Bronchial epithelial cell (primary cell): ENCODE measurements at regions not wholly inside any gene's neighbourhood (a gene's known extent, or its start where the extent isn't known, plus 50 kb on each side); places are given as distances from the start of the nearest gene placed in this dataset.
A peak's percentile ranks its signal among the peaks of the same experiment; 100 is the strongest.

Source experiments
- DNase-seq: peaks from one replicate; pipeline ENCODE4 v3.0.0-alpha.2; 2010; ENCODE audit warnings: low read depth
- FAIRE-seq: peaks from 2 replicates; lab custom pipeline; 2011; peaks lifted over from hg19 to GRCh38; lab: Jason Lieb, UNC
- H3K27me3 ChIP-seq: 2 replicates; pipeline ENCODE4 v1.5.1; 2011; ENCODE audit warnings: low read length; ENCODE audit not compliant: control insufficient read depth, insufficient read depth
- H3K36me3 ChIP-seq: 2 replicates; pipeline ENCODE4 v1.5.1; 2011; ENCODE audit warnings: low read length; ENCODE audit not compliant: control insufficient read depth, insufficient read depth
- H3K4me3 ChIP-seq: 2 replicates; pipeline ENCODE4 v1.5.1; 2011; ENCODE audit warnings: mild to moderate bottlenecking, low read depth, low read length, control low read depth
- CTCF ChIP-seq: IDR thresholded peaks from 2 replicates; pipeline ENCODE4 v1.5.1; 2011; ENCODE audit warnings: mild to moderate bottlenecking, moderate library complexity, low read length, control low read depth, inconsistent platforms; ENCODE audit not compliant: insufficient read depth, severe bottlenecking

DNA sequence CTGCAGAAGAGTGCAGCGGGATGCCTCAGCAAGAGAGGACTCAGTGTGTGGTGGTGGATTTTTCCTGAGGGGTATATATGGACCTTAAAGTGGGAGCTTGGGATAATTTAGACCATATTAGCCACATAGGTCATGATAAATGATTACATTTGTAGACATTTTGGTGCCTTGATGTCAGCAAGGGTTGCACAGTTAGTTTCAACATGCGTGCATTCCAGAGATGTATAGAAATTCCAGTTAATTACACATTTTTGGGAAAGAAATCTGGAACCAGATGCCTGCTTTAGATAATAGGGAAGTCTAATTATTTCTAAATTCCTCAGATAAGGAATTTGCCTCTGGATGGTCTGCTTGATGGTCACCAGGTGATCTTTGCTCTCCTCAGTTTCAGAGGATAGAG is 440.6 kb upstream of the PAPPA start:
- Histone ChIP-seq H3K27me3 (no peaks in the 10 kb centered on the region), H3K4me3 (no peak overlapping the region), H3K36me3 (no peaks in the 10 kb centered on the region)
- no peak for DNase-seq
- FAIRE-seq = no peak
- TF ChIP-seq CTCF = no peak

- FAIRE-seq (no peak), DNase-seq (no peak)
- no peak overlapping the region for H3K4me3 ChIP-seq
- no peaks in the 10 kb centered on the region for H3K36me3 ChIP-seq
- TF ChIP-seq CTCF = no peak
- H3K27me3 ChIP-seq = no peaks in the 10 kb centered on the region
Measured at GRCh38 chr9:115715666-115716065, 437.9 kb upstream of the PAPPA start.

DNA sequence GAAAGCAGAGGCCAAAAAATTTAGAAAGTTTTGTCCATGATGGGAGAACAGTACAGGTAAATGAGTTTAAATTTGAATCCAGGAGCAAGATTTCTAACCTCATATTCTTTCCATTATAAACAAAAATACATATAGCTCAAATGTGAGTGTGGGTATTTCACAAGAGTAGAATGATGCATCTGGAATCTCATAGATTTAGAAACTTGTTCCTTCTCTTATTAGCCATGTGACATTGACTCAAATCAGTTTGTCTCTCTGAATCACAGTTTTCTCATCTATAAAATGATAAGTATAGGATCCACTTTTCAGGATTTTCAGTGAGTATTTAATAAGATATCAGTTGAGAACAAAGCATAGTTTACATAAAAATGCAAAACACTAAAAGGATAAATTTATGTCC is 436.3 kb upstream of the PAPPA start:
- DNase-seq = peak; percentile 72
- H3K27me3 ChIP-seq = no peaks in the 10 kb centered on the region
- no peak for TF ChIP-seq CTCF
- no peak overlapping the region for H3K4me3 ChIP-seq
- no peaks in the 10 kb centered on the region for H3K36me3 ChIP-seq
- FAIRE-seq = no peak

DNA sequence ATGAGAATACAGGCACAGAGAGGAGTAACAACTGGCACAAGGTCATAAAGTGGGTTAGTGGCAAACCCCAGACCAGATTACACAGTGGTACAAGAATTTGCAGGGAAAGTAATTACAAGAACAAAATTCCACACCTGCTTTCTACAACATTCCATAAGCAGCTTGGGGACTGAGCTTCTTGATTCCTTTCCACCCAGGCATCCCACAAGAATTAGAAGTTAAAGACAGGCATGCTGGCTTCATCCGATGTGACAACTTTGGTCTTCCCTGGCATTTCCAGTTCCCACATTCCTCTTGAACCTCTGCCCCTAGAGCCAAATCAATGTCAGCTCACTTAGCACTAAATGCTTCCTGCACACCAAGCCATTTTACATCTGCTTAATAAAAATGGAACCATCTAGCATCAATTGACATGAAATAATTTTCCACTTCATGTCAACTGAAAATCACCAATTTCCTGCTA is 435.8 kb upstream of the PAPPA start:
- Histone ChIP-seq H3K27me3 (no peaks in the 10 kb centered on the region), H3K4me3 (no peak overlapping the region), H3K36me3 (no peaks in the 10 kb centered on the region)
- DNase-seq (no peak), FAIRE-seq (no peak)
- TF ChIP-seq CTCF = no peak

- no peak for DNase-seq
- no peak for FAIRE-seq
- TF ChIP-seq CTCF = no peak
- Histone ChIP-seq H3K4me3 (no peak overlapping the region), H3K36me3 (no peaks in the 10 kb centered on the region), H3K27me3 (no peaks in the 10 kb centered on the region)
Measured at GRCh38 chr9:115730396-115730795, 423.2 kb upstream of the PAPPA start.

GRCh38 chr9:115730845-115731244 is 422.7 kb upstream of the PAPPA start:
- DNase-seq (no peak), FAIRE-seq (no peak)
- no peak overlapping the region for H3K4me3 ChIP-seq
- H3K27me3 ChIP-seq = no peaks in the 10 kb centered on the region
- TF ChIP-seq CTCF = no peak
- no peaks in the 10 kb centered on the region for H3K36me3 ChIP-seq
